ENCODE measurements at regions not wholly inside any gene's neighbourhood (a gene's known extent, or its start where the extent isn't known, plus 50 kb on each side); places are given as distances from the start of the nearest gene placed in this dataset.

- no peak for TF ChIP-seq CTCF (IDR thresholded peaks at IDR 0.05; ENCODE audit: low read depth, low read length, missing input control)
- no peak for TF ChIP-seq NR2F2 (IDR thresholded peaks at IDR 0.05)
These were observed 282.9 kb upstream of the WWC1 start (continued) for GRCh38 chr5:168008555-168008954.

- Histone ChIP-seq H3K27me3 (ENCODE audit: control insufficient read depth in 4 of 4, insufficient read depth in 4 of 4, low read length in 3 of 4) (no peaks in the 10 kb centered on the region), H3K36me3 (ENCODE audit: control insufficient read depth in 4 of 4, insufficient read depth in 3 of 4, low read depth in 1 of 4, low read length in 3 of 4) (no peaks in the 10 kb centered on the region), H3K9ac (ENCODE audit: low read depth in 1 of 2, low read length in 2 of 2) (no peak overlapping the region), H3K4me1 (ENCODE audit: control insufficient read depth in 4 of 4, insufficient read depth in 4 of 4, low read length in 3 of 4) (no peaks in the 10 kb centered on the region), H3K9me3 (ENCODE audit: control insufficient read depth in 4 of 4, low read length in 3 of 4) (no peaks in the 10 kb centered on the region), H3K27ac (ENCODE audit: low read depth in 1 of 2, low read length in 2 of 2) (no peak overlapping the region), H3K4me3 (ENCODE audit: low read depth in 1 of 3, low read length in 3 of 3) (no peak overlapping the region)
- TF ChIP-seq GABPA (IDR thresholded peaks at IDR 0.05 in 1 of 2, conservative IDR thresholded peaks at IDR 0.05 in 1 of 2), result no peak
- no peak for TF ChIP-seq REST (IDR thresholded peaks at IDR 0.05)
- no peak for TF ChIP-seq RAD21 (IDR thresholded peaks at IDR 0.05)
- no peak for TF ChIP-seq ATF3 (IDR thresholded peaks at IDR 0.05)
- TF ChIP-seq TAF1 (conservative IDR thresholded peaks at IDR 0.05), result no peak
- TF ChIP-seq HNF4G (IDR thresholded peaks at IDR 0.05), result no peak
- no peak for TF ChIP-seq CTCF (IDR thresholded peaks at IDR 0.05; ENCODE audit: low read depth, low read length, missing input control)
- DNase-seq (ENCODE audit: low spot score), result no peak
- 70% methylated on average over 6 of the region's 6 CpGs for whole genome bisulfite sequencing
These were observed 280.3 kb upstream of the WWC1 start for GRCh38 chr5:168011096-168011495.

GRCh38 chr5:168012006-168012405, 279.4 kb upstream of the WWC1 start:
- WGBS, result 68% methylated on average over 5 of the region's 5 CpGs
- Histone ChIP-seq H3K4me3 (ENCODE audit: low read depth in 1 of 3, low read length in 3 of 3) (no peak overlapping the region), H3K36me3 (ENCODE audit: control insufficient read depth in 4 of 4, insufficient read depth in 3 of 4, low read depth in 1 of 4, low read length in 3 of 4) (no peaks in the 10 kb centered on the region), H3K27me3 (ENCODE audit: control insufficient read depth in 4 of 4, insufficient read depth in 4 of 4, low read length in 3 of 4) (no peaks in the 10 kb centered on the region), H3K9me3 (ENCODE audit: control insufficient read depth in 4 of 4, low read length in 3 of 4) (no peaks in the 10 kb centered on the region), H3K9ac (ENCODE audit: low read depth in 1 of 2, low read length in 2 of 2) (no peak overlapping the region), H3K4me1 (ENCODE audit: control insufficient read depth in 4 of 4, insufficient read depth in 4 of 4, low read length in 3 of 4) (no peaks in the 10 kb centered on the region), H3K27ac (ENCODE audit: low read depth in 1 of 2, low read length in 2 of 2) (no peak overlapping the region)
- no peak for DNase-seq (ENCODE audit: low spot score)
- TF ChIP-seq EGR1 (IDR thresholded peaks at IDR 0.05; ENCODE audit: low read depth in 2 of 2) (no peak), YY1 (IDR thresholded peaks at IDR 0.05) (no peak), RAD21 (IDR thresholded peaks at IDR 0.05) (no peak), FOXA2 (IDR thresholded peaks at IDR 0.05) (no peak), NR2F2 (IDR thresholded peaks at IDR 0.05) (no peak), HNF4A (conservative IDR thresholded peaks at IDR 0.05) (no peak), RXRA (IDR thresholded peaks at IDR 0.05) (no peak), CTCF (IDR thresholded peaks at IDR 0.05; ENCODE audit: low read depth, low read length, missing input control) (no peak), SP1 (IDR thresholded peaks at IDR 0.05) (no peak), JUND (IDR thresholded peaks at IDR 0.05) (no peak), TAF1 (conservative IDR thresholded peaks at IDR 0.05) (no peak), MAX (IDR thresholded peaks at IDR 0.05) (no peak), REST (IDR thresholded peaks at IDR 0.05) (no peak), GABPA (IDR thresholded peaks at IDR 0.05 in 1 of 2, conservative IDR thresholded peaks at IDR 0.05 in 1 of 2) (no peak), HNF4G (IDR thresholded peaks at IDR 0.05) (no peak)

Data from liver (tissue), 8 donors.